Mammary epithelial cell (primary cell): ENCODE measurements at regions not wholly inside any gene's neighbourhood (a gene's known extent, or its start where the extent isn't known, plus 50 kb on each side); places are given as distances from the start of the nearest gene placed in this dataset.

Experiments used
- EZH2 ChIP-seq: IDR thresholded peaks from 2 replicates; pipeline ENCODE4 v1.6.1; 2012; ENCODE audit warnings: low read length, inconsistent platforms, borderline replicate concordance
- TF ChIP-seq, protein P1 (sequence below), 2 donors: IDR thresholded peaks in 1 of 2; conservative IDR thresholded peaks in 1 of 2; 2 replicates each; pipeline ENCODE4 v1.5.1; 2011 to 2012; ENCODE audit warnings: inconsistent platforms in 2 of 2, low read length in 2 of 2, mild to moderate bottlenecking in 2 of 2, control low read depth in 1 of 2, low read depth in 1 of 2; ENCODE audit not compliant: insufficient read depth in 1 of 2; ENCODE audit errors: extremely low read depth in 1 of 2

GRCh38 chr5:28397502-28397941 is 1359.1 kb upstream of the CDH9 start:
- TF ChIP-seq, protein P1, sequence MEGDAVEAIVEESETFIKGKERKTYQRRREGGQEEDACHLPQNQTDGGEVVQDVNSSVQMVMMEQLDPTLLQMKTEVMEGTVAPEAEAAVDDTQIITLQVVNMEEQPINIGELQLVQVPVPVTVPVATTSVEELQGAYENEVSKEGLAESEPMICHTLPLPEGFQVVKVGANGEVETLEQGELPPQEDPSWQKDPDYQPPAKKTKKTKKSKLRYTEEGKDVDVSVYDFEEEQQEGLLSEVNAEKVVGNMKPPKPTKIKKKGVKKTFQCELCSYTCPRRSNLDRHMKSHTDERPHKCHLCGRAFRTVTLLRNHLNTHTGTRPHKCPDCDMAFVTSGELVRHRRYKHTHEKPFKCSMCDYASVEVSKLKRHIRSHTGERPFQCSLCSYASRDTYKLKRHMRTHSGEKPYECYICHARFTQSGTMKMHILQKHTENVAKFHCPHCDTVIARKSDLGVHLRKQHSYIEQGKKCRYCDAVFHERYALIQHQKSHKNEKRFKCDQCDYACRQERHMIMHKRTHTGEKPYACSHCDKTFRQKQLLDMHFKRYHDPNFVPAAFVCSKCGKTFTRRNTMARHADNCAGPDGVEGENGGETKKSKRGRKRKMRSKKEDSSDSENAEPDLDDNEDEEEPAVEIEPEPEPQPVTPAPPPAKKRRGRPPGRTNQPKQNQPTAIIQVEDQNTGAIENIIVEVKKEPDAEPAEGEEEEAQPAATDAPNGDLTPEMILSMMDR (conservative IDR thresholded peaks at IDR 0.05 in 1 of 2, IDR thresholded peaks at IDR 0.05 in 1 of 2; ENCODE audit: extremely low read depth in 1 of 2, insufficient read depth in 1 of 2, low read depth in 1 of 2, low read length in 2 of 2), result no peak
- no peak for TF ChIP-seq EZH2
